PC-3 (cell line): ENCODE measurements at regions not wholly inside any gene's neighbourhood (a gene's known extent, or its start where the extent isn't known, plus 50 kb on each side); places are given as distances from the start of the nearest gene placed in this dataset.

Source experiments
- ATAC-seq: fragments of 200-7000 bp; cut with Tn5 transposase; 2 replicates; pipeline ENCODE4 v1.9.1; 2020; ENCODE audit warnings: mild to moderate bottlenecking, moderate library complexity
- BruUV-seq: library from RNA; stranded (reverse); fragments of 400-500 nt; replicated peaks from 2 replicates; lab custom pipeline; 2021; lab: Mats Ljungman, UMichigan
- CTCF ChIA-PET: fragments of 300-600 bp; sonication (Branson Sonifier 250); formaldehyde crosslinking; loops from one replicate; lab custom pipeline; 2022; ENCODE audit warnings: antibody characterized with exemption; lab: Charles Lee
- POLR2A ChIA-PET: fragments of 300-600 bp; sonication (Branson Sonifier 250); formaldehyde crosslinking; loops from one replicate; lab custom pipeline; 2022; ENCODE audit warnings: antibody characterized with exemption; ENCODE audit not compliant: unreplicated experiment; lab: Charles Lee
- DNase-seq: peaks from one replicate; pipeline ENCODE4 v3.0.0-alpha.2; 2015
- H2AFZ ChIP-seq: fragments of 300-600 bp; sonication (generic); 2 replicates; pipeline ENCODE4 v1.6.0; 2016; ENCODE audit warnings: antibody characterized with exemption, low read length
- H3F3A ChIP-seq: fragments of 300-600 bp; sonication (generic); one replicate; pipeline ENCODE4 v1.6.0; 2017; ENCODE audit warnings: antibody characterized with exemption, low read length, control low read depth, mild to moderate bottlenecking; ENCODE audit not compliant: unreplicated experiment
- H3K27ac ChIP-seq: fragments of 300-600 bp; sonication (generic); 2 replicates; pipeline ENCODE4 v1.5.1; 2016; ENCODE audit warnings: mild to moderate bottlenecking, low read length
- H3K27me3 ChIP-seq: fragments of 300-600 bp; sonication (generic); 2 replicates; pipeline ENCODE4 v1.6.1; 2016; ENCODE audit warnings: low read length, mixed read lengths
- H3K36me3 ChIP-seq: fragments of 300-600 bp; sonication (generic); 2 replicates; pipeline ENCODE4 v1.6.1; 2016; ENCODE audit warnings: low read depth, mixed run types, low read length, mixed read lengths
- H3K4me1 ChIP-seq: fragments of 300-600 bp; sonication (generic); 2 replicates; pipeline ENCODE4 v1.5.1; 2016; ENCODE audit warnings: low read length; ENCODE audit not compliant: insufficient read depth
- H3K4me2 ChIP-seq: fragments of 300-600 bp; sonication (generic); 2 replicates; pipeline ENCODE4 v1.6.0; 2016; ENCODE audit warnings: low read length
- H3K4me3 ChIP-seq: fragments of 300-600 bp; sonication (generic); 2 replicates; pipeline ENCODE4 v1.5.1; 2016; ENCODE audit warnings: mild to moderate bottlenecking, low read length, mixed read lengths
- H3K79me2 ChIP-seq: fragments of 300-600 bp; sonication (generic); 2 replicates; pipeline ENCODE4 v1.6.1; 2017; ENCODE audit warnings: low read length, mixed read lengths
- H3K9ac ChIP-seq: fragments of 300-600 bp; sonication (generic); 2 replicates; pipeline ENCODE4 v1.6.0; 2016; ENCODE audit warnings: mild to moderate bottlenecking, low read length
- H3K9me2 ChIP-seq: fragments of 300-600 bp; sonication (generic); replicated peaks from 2 replicates; pipeline ENCODE4 v1.6.1; 2016; ENCODE audit warnings: mixed run types, low read length, mixed read lengths
- H3K9me3 ChIP-seq: fragments of 300-600 bp; sonication (generic); 2 replicates; pipeline ENCODE4 v1.6.1; 2016; ENCODE audit warnings: low read length, mixed read lengths
- H4K20me1 ChIP-seq: fragments of 300-600 bp; sonication (generic); 2 replicates; pipeline ENCODE4 v1.6.1; 2016; ENCODE audit warnings: low read length, mixed read lengths
- EZH2 ChIP-seq: fragments of 300-600 bp; sonication (generic); IDR thresholded peaks from one replicate; pipeline ENCODE4 v1.6.1; 2017; ENCODE audit warnings: antibody characterized with exemption, mild to moderate bottlenecking, low read length; ENCODE audit not compliant: unreplicated experiment
- EZH2phosphoT487 ChIP-seq: fragments of 300-600 bp; sonication (generic); IDR thresholded peaks from 2 replicates; pipeline ENCODE4 v1.6.1; 2018; ENCODE audit warnings: mild to moderate bottlenecking, antibody characterized with exemption, low read length, borderline replicate concordance
- intact Hi-C: fragments of 100-400 bp; cut with micrococcal nuclease; formaldehyde crosslinking; loops from 2 replicates; pipeline ENCODE4 v1.9.0; 2023
- TF ChIP-seq, protein P1 (sequence below): fragments of 300-600 bp; sonication (generic); conservative IDR thresholded peaks from 2 replicates; pipeline ENCODE4 v1.5.1; 2017; ENCODE audit warnings: antibody characterized with exemption, low read depth, mild to moderate bottlenecking, low read length

DNA sequence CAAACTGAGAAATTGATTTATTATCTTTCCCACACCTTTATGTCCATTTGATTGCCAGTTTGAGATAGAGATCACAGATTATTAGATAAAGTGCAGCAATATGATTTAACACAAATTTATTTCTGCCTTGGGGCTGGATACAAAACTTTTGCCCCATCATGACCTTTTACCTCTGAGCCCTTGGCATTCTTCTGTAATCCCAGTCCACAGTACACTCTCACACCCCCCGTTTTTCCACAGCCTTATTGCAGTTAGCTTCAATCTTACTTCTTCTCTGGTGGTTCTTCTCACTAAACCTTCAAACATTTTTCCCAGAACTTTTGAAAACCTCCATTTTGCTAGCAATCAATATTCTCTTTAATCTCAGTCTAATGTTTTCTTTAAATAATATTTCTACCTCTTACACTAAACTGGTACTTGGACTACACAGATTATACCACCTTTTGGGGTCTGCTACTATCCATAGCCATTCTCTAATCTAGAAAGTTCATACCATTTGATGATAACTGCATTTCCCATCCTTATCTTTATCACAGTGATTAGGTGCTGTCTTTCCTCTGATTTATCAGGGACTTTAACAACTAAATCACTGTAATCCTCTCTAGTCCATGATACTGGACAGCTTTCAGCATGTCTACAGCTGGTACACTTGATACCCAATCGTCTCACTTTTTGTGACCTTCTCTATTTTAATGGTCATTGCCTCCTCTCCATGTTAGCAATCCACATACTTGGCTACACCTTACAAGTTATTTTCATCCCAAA is 186.7 kb upstream of the PDE3A start:
- no peak overlapping the region for H3K27ac ChIP-seq
- H3K4me3 ChIP-seq = no peak overlapping the region
- no peaks in the 10 kb centered on the region for H3K4me1 ChIP-seq
- H3K79me2 ChIP-seq = no peaks in the 10 kb centered on the region
- no peaks in the 10 kb centered on the region for H3K27me3 ChIP-seq
- no peaks in the 10 kb centered on the region for H3K9me2 ChIP-seq
- intact Hi-C loops = no loop called here
- ATAC-seq (no peak), DNase-seq (no peak)
- POLR2A ChIA-PET = no interaction called here
- H3K36me3 ChIP-seq = no peaks in the 10 kb centered on the region
- no peaks in the 10 kb centered on the region for H4K20me1 ChIP-seq
- TF ChIP-seq, protein P1, sequence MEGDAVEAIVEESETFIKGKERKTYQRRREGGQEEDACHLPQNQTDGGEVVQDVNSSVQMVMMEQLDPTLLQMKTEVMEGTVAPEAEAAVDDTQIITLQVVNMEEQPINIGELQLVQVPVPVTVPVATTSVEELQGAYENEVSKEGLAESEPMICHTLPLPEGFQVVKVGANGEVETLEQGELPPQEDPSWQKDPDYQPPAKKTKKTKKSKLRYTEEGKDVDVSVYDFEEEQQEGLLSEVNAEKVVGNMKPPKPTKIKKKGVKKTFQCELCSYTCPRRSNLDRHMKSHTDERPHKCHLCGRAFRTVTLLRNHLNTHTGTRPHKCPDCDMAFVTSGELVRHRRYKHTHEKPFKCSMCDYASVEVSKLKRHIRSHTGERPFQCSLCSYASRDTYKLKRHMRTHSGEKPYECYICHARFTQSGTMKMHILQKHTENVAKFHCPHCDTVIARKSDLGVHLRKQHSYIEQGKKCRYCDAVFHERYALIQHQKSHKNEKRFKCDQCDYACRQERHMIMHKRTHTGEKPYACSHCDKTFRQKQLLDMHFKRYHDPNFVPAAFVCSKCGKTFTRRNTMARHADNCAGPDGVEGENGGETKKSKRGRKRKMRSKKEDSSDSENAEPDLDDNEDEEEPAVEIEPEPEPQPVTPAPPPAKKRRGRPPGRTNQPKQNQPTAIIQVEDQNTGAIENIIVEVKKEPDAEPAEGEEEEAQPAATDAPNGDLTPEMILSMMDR = no peak
- TF ChIP-seq EZH2 (no peak), EZH2phosphoT487 (no peak)
- H3K9me3 ChIP-seq = no peaks in the 10 kb centered on the region
- H3K9ac ChIP-seq = no peak overlapping the region
- no peak overlapping the region for H2AFZ ChIP-seq
- no peak overlapping the region for H3K4me2 ChIP-seq
- CTCF ChIA-PET = no interaction called here
- H3F3A ChIP-seq = no peaks in the 10 kb centered on the region
- no TSS peak for BruUV-seq

DNA sequence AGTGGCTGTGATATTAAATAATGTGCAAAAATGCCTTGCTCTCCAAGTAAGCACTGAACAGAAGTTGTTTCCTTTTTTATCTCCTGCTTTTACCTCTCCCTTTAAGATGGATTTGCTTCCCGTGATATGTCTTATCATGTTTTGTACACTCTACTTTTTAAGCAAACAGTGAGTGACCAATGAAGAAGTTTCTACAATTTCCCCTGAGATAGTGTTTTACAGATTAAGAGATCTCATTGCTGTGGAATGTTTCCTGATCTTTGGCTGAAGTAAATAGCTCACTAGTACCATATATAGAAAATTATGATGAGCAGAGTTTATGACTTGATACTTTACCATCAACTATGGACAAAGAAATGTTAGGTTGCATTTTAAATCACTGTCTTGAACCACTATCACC is 184.8 kb upstream of the PDE3A start:
- DNase-seq (no peak), ATAC-seq (no peak)
- Histone ChIP-seq H2AFZ (no peak overlapping the region), H3K4me1 (no peaks in the 10 kb centered on the region), H3K36me3 (no peaks in the 10 kb centered on the region), H3K79me2 (no peaks in the 10 kb centered on the region), H4K20me1 (no peaks in the 10 kb centered on the region), H3K9ac (no peak overlapping the region), H3K9me2 (no peaks in the 10 kb centered on the region), H3K9me3 (no peaks in the 10 kb centered on the region), H3K27ac (no peak overlapping the region), H3K4me3 (no peak overlapping the region), H3K4me2 (no peak overlapping the region), H3F3A (no peaks in the 10 kb centered on the region), H3K27me3 (no peaks in the 10 kb centered on the region)
- ChIA-PET CTCF (no interaction called here), POLR2A (no interaction called here)
- intact Hi-C loops = no loop called here
- no TSS peak for BruUV-seq
- TF ChIP-seq EZH2phosphoT487 = no peak
- TF ChIP-seq EZH2 = no peak
- TF ChIP-seq, protein P1 = no peak

DNA sequence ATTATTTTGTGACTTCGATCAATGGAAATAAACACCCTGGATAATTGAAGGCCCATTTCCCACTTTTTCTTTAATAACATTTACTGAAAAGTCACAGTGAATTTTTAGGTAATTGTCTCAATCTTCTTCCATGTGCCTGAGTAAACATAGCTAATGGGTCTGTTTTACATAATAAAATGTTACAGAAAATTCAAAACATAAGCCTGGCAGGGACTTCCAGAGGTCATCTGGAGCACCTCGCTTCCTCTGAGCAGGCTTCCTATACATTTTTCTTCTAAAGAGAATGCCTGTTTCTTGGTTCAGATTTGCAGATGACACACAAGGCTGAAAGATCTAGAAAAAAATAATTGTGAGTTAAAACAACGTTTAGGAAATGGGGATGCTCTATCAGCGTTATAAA is 183.8 kb upstream of the PDE3A start:
- intact Hi-C loops = no loop called here
- Histone ChIP-seq H3K9me3 (no peaks in the 10 kb centered on the region), H3K9me2 (no peaks in the 10 kb centered on the region), H3K9ac (no peak overlapping the region), H3K36me3 (no peaks in the 10 kb centered on the region), H3F3A (no peaks in the 10 kb centered on the region), H4K20me1 (no peaks in the 10 kb centered on the region), H3K27ac (no peak overlapping the region), H3K4me1 (no peaks in the 10 kb centered on the region), H2AFZ (no peak overlapping the region), H3K4me3 (no peak overlapping the region), H3K79me2 (no peaks in the 10 kb centered on the region), H3K4me2 (no peak overlapping the region), H3K27me3 (no peaks in the 10 kb centered on the region)
- DNase-seq (no peak), ATAC-seq (no peak)
- CTCF ChIA-PET = no interaction called here
- no TSS peak for BruUV-seq
- TF ChIP-seq EZH2 (no peak), EZH2phosphoT487 (no peak)
- TF ChIP-seq, protein P1 = no peak
- POLR2A ChIA-PET = no interaction called here
